ENCODE measurements at regions not wholly inside any gene's neighbourhood (a gene's known extent, or its start where the extent isn't known, plus 50 kb on each side); places are given as distances from the start of the nearest gene placed in this dataset.

DNA sequence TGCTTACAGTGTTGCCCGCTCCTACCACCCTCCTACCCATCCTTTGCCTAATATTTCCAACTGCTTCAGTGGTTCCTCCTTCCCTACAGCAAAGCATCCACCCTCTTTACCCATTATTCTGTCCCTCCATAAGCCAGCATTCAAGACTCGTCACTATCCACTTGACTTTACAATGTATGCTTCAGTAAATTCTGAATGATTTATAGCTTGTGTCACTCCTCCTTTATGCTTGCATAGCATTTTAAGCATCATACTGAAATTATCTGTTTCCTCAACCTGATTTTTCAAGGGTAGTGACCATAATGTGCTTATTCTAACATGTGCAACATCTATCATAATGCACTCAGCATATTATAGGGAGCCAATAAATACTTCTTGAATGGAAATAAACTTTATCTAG lies 365.5 kb downstream of the RAB28 start:
- no peak for DNase-seq

DNA sequence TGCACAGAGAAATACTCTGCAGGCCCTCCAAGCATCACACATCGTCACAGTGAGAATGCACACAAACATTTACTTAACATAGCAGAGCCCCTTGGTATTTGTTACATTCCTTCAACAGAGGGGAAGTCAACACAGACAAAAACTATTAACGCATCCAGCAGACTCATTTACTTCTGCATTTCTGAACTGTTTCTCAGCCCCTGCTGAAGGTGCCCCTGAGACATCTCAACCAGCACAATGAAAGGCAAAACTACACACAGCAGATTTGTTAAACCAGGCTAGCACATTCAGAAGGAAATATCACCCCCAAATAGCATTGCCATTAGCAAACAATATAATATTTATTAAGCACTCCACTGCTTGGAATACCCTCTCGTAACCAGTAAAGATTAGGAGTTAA lies 367.0 kb downstream of the RAB28 start:
- DNase-seq: no peak

DNA sequence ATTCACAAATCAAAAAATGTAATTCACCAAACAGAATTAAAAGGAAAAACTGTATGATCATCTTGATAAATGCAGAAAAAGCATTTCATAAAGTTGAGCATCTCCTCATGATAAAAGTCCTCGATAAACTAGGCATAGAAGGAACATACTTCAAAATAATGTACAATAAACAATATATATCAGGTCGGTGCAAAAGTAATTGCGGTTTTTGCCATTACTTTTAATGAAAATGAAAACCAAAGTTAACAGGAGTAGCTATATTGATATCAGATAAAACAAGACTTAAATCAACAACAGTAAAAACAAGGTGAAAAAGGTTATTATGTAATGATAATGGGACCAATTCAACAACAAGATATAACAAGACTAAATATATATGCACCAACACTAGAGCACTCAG lies 372.1 kb downstream of the RAB28 start:
- DNase-seq: no peak

DNA sequence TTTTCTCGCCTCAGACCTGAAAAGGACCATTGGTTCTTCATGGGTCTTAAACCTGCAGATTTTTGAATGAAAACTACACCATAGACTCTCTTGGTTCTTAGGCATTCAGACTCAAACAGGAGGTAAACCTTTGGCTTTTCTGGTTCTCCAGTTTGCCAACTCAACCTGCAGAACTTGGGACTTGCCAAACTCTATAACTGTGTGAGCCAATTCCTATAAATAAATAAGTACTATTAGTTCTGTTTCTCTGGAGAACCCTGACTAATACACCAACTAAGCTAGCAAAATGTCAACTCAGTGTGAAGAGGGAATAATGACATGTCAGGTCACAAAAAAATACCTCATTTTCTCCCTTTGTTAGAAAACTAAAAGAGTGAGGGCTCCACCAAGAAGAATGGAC lies 374.6 kb downstream of the RAB28 start:
- DNase-seq: no peak

DNA sequence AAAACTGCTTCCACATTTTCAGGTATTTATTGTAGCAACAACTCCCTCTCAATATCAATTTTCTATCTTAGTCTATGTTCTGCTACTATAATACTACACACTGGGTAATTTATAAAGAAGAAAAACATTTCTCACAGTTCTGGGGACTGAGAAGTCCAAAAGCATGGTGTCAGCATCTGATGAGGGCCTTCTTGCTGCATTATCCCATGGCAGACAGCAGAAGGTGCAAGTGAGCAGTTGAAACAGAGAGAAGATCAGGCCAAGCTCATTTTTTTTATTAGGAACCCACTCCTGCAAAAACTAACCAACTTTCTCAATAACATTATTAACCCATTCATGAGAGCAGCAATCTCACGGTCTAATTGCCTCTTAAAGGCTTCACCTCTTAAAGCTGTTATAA lies 376.0 kb downstream of the RAB28 start:
- DNase-seq: no peak

DNA sequence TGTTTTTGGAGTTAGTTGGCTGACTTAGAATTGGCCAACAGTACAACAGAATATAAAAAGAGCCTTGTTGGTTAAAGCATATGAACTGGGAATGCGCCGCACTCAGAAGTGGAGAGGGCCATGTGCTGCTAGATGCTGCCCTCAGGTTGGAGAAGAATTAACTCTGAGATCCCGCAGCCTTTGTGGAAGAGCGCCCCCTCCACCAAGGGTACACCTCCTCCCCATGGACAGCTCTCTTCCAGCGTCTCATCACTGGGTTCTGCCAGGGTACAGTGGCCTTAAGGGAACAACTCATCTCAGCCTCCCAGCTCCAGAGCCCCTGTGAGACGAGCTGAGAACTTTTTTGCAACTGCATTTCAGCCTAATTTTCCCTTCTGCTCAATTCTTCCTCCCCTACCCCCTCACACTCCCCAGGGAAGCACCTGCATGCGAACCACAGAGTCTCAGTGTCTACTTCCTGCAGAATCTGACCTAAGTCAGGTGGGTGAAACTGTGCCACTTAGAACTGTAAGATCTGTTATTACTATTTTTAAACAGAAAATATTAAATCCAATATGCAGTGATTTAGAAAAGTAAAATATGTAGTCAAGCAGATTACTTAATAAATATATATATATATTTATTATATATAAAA lies 380.6 kb downstream of the RAB28 start:
- DNase-seq: no peak

DNA sequence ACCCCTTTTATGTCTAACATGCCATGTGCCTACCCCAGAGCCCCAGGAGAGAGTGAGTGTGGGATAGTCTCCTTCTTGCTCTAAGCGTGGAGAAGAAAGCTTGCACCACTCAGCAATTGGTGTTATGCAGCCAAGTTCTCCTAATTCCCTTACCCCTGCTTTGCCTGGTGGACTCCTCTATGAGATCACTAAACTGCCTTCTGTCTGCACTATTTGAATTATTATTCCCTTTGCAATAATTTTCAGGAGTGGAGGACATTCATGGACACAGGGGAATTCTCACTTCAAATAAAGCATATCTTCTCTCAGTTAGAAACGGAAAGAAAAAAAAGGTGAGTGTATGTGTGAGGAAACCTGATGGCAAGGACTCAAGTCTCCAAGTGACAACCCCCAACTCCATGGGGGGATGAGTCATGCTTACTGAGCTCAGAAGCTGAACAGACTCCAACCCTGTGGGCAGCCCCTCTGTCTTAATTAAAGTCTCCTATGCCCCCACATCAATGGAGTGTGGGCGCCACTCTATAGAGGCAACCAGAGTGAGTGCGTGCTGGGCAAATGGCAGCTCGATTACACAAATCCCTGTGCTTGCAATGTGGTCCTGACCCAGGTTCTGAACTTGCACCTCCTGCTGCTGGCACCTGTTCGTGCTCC lies 381.9 kb downstream of the RAB28 start:
- DNase-seq: no peak

DNA sequence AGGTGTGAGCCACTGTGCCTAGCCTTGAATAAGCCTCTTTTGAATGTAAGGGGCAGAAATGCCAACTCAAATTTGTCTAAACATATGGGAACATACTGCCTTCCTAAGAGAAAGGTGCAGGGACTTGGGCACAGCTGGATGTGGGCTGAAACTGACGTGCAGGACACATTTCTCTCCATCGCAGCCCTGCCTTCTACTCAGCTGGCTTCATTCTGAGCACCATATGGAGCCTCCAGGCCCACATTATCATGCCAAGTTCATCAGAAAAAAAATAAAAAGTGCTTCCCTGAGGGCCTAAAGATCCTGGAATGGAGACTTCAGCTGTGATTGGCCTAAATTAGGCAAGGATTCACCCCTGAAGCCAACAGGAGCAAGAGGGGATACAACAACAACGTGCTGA lies 386.2 kb downstream of the RAB28 start:
- DNase-seq: no peak

DNA sequence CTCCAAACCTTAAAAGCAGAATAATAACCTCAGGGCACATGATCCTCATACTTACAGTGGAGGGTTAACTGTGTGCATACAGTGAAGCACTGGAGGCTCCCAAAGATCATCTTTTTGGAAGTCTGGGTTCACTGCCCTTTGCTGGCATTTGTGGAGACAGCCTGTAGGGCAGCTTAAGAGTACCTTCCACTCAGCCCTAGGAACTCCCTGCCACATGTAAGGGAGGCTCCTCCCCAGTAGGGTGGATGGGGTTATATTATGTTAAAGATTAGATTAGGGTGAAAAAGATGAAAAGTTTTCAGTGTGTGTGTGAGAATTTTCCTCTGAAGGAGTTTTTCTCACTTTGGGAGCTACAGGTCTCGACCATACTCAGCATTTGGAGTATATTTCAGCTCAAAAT lies 388.4 kb downstream of the RAB28 start:
- DNase-seq: no peak

DNA sequence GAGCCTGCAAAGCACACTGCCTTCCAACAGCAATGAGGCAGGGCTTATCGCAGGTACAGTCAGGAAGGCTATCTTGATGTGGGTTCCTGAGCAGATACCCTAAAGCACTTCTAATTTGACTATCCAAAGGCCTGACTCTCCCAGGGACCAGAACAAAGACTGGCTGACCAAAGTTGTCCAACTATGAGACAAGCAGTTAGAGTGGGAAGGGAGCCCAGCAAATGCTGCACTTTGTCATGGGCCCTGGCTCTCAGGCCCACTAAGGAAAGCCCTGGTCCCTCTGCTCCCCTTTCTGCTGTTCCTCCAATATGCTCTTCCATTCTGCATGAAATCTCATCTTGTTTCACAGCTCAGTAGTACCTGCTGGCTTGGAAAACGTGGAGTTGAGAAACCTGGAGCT lies 391.0 kb downstream of the RAB28 start:
- no peak for DNase-seq

DNA sequence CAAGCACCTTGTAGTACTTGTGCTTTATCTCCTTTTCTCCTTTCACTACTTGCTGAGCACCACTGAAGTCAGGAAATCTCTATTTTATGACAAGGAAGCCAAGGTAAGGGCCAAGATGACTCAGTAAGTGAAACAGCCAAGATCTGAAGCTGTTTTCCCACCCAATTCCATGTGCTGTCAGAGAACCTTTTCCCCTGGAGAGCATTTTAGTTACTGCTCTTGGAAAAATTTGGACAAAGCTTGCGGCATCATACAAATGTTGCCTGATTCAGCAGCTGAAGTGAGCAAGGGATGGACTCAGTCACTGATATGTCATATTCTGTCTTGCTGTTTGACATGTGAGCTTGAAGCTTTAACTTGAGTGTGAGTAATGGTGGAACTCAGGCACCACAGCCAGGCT lies 391.4 kb downstream of the RAB28 start:
- no peak for DNase-seq

DNA sequence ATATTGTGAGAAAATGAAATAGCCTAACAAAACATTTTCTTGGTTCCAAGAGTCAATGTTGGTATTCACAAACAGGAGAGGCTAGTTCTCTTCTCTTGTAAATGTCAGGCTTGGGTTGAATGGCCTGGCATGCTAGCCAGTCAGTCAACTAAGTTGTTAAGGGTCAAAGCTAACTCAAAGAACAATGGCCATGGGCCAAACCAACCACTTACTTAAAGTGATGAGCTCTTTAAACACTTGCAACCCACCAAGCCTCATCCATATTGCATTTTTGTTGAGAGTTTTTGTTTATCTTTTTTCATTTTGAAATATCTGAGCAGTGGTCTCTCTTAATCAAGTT lies 394.5 kb downstream of the RAB28 start:
- DNase-seq: no peak

DNA sequence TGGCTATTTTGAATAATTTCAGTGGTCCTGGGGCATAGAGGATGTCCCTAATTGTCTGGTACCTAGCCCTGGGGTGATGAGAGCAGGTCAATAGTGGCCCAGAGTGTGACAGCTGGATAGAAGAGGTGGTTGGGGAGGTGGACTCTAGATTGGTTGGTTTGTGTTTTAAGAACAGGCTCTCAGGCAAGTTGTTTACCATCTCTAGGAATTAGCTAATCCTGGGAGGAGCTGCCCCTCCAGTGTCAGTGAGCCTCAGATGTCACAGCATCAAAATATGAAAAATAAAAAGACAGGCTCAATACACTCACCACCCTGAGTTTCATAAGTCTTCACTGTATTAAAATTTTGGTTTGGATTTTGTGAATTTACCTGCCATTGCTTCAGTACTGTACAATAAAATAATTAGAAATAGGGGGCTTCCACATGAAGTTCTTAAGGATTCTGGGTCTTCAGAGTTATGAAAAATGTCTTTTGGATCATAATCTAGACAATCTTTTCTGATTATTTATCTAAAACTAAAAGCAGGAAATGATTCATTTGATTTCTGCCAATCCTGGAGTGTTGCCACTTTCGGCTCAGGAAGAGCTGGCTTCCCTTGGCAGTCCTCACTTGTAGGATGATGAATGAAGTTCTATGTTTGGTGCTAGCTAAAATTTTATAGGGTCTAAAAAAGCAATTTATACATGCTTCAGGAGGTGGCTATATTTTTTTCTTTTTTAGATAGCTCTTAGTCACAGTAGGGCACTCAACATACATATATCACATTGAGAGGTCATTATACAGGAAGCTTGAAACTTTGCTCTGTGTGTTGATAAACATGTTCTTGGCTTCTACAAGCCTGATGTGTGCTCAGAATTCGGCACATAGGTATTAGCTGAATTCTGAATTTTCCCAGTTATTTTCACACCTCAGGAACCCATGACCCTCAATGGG lies 395.1 kb downstream of the RAB28 start:
- DNase-seq: no peak

DNA sequence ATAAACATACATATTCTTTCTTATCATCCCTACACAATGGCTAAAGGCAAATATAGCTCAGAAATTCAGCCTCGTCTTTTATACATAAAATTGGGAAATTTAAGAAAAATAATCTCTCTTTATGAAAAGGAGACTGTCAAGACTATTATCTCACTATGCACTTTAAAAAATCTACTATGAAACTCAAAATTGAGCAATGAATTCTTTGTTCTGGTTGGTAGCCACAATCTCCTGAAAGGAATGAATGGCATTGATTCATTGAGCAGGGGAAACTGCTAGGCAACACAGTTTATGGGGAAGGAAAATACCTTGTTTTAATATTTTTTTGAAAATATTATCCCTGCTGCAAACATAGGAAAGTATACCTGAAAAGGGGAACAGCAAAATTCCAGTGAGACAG lies 397.1 kb downstream of the RAB28 start:
- no peak for DNase-seq

DNA sequence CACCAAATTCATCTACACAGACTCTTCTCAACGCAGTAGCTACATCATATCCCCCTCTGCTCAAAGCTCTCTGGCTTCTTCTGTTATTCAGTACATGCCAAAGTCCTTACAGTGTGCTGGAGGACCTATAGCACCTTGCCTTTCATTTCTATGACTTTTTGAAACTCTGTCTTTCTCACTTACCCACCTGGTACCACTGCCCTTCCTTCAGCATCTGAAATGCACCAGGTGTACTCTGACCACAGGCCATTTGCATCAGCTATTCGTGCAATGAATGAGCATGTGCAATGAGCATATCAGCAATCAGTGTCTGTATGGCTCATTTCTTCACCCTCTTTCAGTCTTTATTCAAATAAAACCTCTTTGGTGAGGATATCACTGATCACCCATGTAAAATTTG lies 399.9 kb downstream of the RAB28 start:
- DNase-seq: no peak

DNA sequence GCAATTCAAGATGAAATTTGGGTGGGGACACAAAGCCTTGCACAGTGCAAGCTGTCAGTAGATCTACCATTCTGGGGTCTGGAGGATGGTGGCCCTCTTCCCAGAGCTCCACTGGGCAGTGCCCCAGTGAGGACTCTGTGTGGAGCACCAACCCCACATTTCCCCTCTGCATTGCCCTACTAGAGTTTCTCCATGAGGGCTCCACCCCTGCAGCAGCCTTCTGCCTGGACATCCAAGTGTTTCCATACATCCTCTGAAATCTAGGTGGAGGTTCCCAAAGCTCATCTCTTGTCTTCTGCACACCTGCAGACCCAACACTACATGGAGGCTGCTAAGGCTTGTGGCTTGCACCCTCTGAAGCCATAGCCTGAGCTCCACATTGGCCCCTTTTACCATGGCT lies 402.3 kb downstream of the RAB28 start:
- DNase-seq: no peak

DNA sequence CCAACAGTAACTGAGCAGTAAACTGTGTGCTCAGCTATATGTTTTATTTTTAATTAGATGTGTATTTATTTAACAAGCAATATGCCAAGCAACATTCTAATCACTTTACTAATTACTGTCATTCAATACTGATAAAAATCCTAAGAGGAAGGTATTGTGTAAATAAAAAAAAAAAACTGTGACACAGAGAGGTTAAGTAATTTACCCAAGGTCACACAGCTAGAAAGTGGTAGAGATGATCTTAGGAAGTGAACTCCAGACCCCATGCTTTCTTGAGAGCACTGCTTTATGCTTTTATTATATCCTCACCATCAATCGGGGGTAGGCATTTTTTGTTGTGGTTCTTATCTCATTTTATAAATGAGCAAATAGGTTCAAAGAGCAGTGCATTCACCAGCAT lies 417.1 kb downstream of the RAB28 start:
- DNase-seq: no peak

DNA sequence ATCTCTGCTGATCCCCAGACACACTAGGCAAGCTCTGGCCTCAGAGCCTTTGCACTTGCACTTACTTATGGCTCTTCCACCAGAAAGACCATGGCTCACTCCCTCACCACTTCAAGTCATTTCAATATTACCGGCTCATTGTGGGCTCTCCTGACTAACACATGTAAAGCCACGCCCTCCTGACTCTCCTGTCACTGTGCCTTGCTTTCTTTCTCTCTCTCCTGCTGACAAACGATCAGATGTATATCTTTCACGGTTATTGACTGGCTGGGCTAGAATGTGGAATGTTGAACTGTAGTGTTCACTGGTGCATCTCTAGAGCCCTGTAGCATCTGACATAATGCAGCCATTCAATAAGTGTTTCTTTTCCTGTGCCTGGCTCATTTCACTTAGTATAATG lies 425.1 kb downstream of the RAB28 start:
- no peak for DNase-seq

DNA sequence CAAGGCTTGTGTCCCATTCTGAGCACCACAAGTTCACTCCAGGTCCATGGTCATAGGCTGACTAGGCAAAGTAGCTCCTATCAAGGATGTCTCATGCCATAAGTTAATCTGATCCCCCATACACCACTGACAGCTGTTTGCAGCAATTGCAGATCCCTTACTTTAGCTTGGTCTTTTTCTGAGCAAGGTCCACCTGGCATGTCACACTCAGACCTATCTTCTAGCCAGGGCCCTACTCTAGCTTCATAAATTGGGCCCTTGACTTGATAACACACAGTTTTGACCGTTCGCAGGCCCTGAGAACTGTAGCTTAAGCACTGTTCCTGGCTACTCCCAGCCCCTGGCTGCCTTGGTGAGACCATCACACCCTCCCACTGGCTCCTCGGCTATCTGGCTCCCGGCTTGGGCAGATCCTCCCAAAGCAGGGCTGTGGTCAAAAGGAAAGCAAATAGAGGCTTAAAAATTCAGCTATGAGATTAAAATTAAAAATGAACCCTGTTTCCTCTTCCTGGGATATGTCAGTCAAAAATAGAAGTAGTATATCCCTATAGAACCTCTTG lies 427.4 kb downstream of the RAB28 start:
- DNase-seq: no peak

DNA sequence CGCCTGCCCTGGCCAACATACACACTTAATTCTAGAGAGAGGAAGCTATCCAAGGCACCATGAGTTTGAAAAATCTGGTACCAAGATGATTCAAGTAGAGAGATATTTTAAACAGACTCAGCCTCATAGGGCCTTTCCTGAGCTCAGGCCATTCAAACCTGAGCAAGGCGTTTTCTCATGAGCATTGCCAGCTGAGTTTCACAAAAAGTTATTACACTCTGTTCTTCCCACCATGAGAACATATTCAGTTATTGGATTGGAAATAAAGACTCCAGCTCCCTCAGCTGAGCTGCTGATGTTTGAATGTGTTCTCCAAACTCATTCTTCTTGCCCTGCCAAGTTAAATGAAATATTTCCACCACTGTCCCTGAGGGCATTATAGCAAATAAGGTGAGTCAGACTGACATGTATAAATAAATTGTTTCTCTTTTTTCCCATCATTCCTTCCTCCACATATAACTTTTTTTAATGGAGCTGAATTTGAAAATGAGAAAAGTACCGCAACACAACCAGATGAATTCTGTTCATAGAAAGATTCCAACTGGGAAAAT lies 429.6 kb downstream of the RAB28 start:
- DNase-seq: no peak

DNA sequence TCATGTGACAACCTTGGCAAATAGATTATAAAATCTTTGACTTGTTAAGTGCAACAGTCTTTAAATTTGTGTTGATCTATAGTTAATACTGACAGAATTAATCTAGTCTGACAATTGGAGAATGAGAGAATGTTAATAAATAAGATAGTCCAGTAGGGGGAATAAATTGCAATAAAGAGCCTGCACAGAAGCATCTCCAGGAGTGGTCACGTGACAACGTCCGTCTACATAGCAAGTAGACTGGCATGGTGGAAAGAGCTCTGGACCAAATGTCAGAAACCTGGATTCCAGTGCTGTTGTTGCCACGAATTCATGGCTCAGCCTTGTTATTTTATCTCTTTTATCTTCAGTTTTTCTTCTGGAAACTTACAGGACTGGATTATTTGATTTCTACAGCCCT lies 436.5 kb downstream of the RAB28 start:
- DNase-seq: no peak

DNA sequence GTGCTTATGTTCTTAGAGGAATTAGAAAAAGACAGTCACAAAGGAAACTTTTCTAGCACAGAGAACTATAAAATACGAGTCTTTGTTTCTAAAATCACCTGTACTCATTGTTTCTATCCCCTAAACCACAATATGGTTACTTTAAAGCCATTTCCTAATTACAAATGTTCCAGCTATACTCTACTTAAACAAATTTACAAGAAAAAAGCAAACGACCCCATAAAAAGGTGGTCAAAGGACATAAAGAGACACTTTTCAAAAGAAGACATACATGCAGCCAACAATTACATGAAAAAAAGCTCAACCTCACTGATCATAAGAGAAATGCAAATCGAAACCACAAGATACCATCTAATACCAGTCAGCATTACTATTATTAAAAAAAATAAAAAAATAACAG lies 447.3 kb downstream of the RAB28 start:
- DNase-seq: no peak

DNA sequence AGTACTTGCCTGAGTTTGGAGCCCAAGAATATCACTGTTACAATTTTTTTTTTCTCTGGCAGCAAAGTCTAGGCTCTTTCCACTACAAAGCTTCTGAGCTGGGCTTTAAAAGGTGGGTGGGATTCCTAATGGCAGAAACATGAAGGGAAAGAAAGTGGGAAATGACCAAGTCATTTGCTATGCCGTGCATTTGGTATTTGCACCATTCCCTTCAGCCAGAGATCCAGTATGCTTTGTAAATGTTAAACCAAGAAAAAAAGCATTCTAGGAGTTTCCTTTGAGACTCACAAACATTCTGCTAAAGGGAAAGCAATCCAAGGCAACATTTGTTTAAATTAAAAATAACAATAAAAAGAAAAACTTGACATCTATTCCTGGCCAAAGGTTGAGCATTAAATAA lies 451.2 kb downstream of the RAB28 start:
- DNase-seq: no peak

All from GF-D8 (cell line).